Stimulated activated naive B cell treated with anti-CD40 and anti-IgM and Interleukin-4, amounts not matched to agents 10 μg/mL and 1 μg/mL and 100 μg/mL, for 72 hours (primary cell): ENCODE measurements at regions not wholly inside any gene's neighbourhood (a gene's known extent, or its start where the extent isn't known, plus 50 kb on each side); places are given as distances from the start of the nearest gene placed in this dataset.

Source experiments
- ATAC-seq, 2 donors: fragments of 150-1000 bp; cut with Tn5 transposase; replicated peaks; 2 replicates each; pipeline ENCODE4 v1.10.0; 2021; ENCODE audit warnings: moderate library complexity in 1 of 2
- DNase-seq: peaks from one replicate; pipeline ENCODE4 v3.0.0; 2021
- H3K27ac Mint-ChIP-seq: one replicate; pipeline ENCODE4 v1.8.0; 2022; ENCODE audit warnings: mild to moderate bottlenecking, mixed read lengths
- H3K27me3 Mint-ChIP-seq, 2 donors: one replicate each; pipeline ENCODE4 v1.8.0; 2022; ENCODE audit warnings: mixed read lengths in 2 of 2
- H3K36me3 Mint-ChIP-seq, 2 donors: one replicate each; pipeline ENCODE4 v1.8.0; 2022; ENCODE audit warnings: mixed read lengths in 2 of 2, mild to moderate bottlenecking in 1 of 2
- H3K4me1 Mint-ChIP-seq, 2 donors: one replicate each; pipeline ENCODE4 v1.8.0; 2022; ENCODE audit warnings: mixed read lengths in 2 of 2, mild to moderate bottlenecking in 1 of 2
- H3K4me3 Mint-ChIP-seq, 2 donors: one replicate each; pipeline ENCODE4 v1.8.0; 2022; ENCODE audit warnings: mild to moderate bottlenecking in 2 of 2, mixed read lengths in 2 of 2, moderate library complexity in 1 of 2
- H3K9me3 Mint-ChIP-seq, 2 donors: one replicate each; pipeline ENCODE4 v1.8.0; 2022; ENCODE audit warnings: mixed read lengths in 2 of 2, mild to moderate bottlenecking in 1 of 2

DNA sequence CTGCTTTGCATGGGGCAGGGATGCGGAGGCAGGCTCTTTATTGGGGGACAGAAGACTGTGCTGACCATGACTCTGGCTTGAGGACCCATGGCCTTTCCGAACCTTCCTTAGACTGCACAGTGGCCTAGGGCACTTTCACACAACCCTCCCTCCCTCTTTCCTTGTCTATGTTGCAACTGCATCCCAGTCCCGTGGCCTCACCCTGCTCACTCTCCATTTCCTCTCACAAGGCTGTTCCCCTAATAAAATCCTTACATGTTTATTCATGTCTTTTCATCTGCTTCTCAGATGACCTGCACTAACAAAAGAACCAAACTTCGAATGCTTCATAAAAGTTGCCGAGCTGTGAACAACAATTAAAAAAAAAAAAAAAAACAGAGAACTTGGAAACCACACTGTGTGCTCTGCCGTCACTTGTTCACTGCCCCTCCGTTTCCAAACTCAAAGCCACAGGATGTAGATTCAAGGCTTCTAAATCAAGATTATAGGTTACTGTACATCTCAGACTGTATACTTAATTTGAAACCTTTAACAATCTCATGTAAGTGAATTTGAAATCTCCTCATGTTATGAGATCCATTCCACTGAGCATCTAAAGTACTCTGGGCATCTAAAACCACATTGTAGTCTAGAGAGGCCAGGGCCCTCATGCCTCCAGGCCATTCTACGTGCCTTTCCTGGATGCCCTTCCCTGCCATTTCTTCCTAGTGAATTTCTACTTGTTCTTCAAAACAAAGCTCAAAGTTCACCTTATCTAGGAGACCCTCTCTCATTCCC is 265.9 kb downstream of the SNX13 start:
- Mint-ChIP-seq H3K36me3 (no peaks in the 10 kb centered on the region), H3K27ac (peak overlapping the region; percentile 2)
- no peak for ATAC-seq

DNA sequence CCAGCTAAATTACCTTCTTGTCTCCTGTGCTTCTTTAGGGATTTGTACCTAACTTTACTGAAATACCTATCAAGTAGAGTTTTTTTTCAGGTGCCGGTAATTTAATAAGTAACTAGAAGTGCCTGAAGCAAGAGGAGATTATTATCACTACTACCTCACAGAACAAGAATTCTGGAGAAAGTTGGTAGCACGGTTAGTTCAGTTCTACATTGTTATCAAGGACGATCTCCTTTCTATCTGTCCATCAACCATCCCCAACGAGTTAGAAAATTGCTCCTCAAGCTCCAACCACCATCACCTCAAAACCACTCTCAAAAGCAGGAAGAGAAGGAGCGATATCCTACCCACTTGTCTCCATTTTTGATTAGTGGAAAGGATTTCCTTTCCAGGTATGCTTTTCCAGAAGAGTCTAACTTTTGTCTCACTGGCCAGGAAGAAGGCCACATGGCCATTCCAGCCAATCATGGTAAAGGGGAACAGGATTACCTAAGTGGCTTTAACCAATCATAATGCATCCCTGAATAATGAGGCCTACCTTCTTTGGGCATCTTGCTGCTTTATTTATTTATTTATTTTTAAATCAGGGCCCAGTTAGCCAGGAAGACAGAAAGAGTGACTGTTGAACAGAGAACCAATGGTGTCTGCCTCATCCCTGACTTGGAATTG is 265.2 kb downstream of the SNX13 start:
- Mint-ChIP-seq H3K9me3 (no peaks in the 10 kb centered on the region), H3K4me3 (no peak overlapping the region), H3K36me3 (no peaks in the 10 kb centered on the region), H3K4me1 (no peaks in the 10 kb centered on the region), H3K27ac (no peak overlapping the region), H3K27me3 (no peaks in the 10 kb centered on the region)
- ATAC-seq (no peak), DNase-seq (no peak)

More for the DNA sequence above, 265.9 kb downstream of the SNX13 start:
- H3K27me3 Mint-ChIP-seq, result no peaks in the 10 kb centered on the region
- no peaks in the 10 kb centered on the region for H3K9me3 Mint-ChIP-seq
- no peak for DNase-seq
- no peaks in the 10 kb centered on the region for H3K4me1 Mint-ChIP-seq
- no peak overlapping the region for H3K4me3 Mint-ChIP-seq

DNA sequence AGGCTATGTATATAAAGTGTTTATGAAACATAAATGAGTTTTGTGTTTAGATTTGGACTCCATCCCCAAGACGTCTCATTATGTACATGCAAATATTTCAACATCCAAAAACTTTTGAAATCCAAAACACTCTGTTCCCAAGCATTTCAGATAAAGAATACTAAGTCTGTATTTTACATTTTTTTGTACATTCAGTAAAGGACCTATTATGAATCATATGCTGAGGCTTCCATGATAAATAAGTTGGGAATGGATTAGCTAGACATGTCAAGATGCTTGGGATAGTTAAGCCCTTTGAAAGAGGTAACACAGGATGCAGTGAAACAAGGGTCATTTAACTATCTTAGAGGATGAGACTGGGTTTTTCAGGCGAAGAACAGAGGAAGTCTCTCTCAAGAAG is 262.9 kb downstream of the SNX13 start:
- H3K4me3 Mint-ChIP-seq, result no peak overlapping the region
- DNase-seq, result no peak
- H3K36me3 Mint-ChIP-seq, result no peaks in the 10 kb centered on the region
- no peaks in the 10 kb centered on the region for H3K27me3 Mint-ChIP-seq
- no peaks in the 10 kb centered on the region for H3K9me3 Mint-ChIP-seq
- no peak overlapping the region for H3K27ac Mint-ChIP-seq
- H3K4me1 Mint-ChIP-seq, result peaks cover 0 to 2% of the 10 kb centered on the region in 2 donors
- ATAC-seq, result no peak

- no peaks in the 10 kb centered on the region for H3K27me3 Mint-ChIP-seq
- H3K36me3 Mint-ChIP-seq, result no peaks in the 10 kb centered on the region
- DNase-seq, result no peak
- no peak overlapping the region for H3K27ac Mint-ChIP-seq
- peaks cover 0 to 5% of the 10 kb centered on the region in 2 donors for H3K4me1 Mint-ChIP-seq
- ATAC-seq, result no peak
- H3K4me3 Mint-ChIP-seq, result no peak overlapping the region
- no peaks in the 10 kb centered on the region for H3K9me3 Mint-ChIP-seq
These were observed 261.4 kb downstream of the SNX13 start for GRCh38 chr7:17678896-17679295.

- no peaks in the 10 kb centered on the region for H3K36me3 Mint-ChIP-seq
- ATAC-seq, result no peak
- no peaks in the 10 kb centered on the region for H3K9me3 Mint-ChIP-seq
- H3K27ac Mint-ChIP-seq, result no peak overlapping the region
- peaks cover 0 to 5% of the 10 kb centered on the region in 2 donors for H3K4me1 Mint-ChIP-seq
- no peak for DNase-seq
- H3K27me3 Mint-ChIP-seq, result no peaks in the 10 kb centered on the region
- no peak overlapping the region for H3K4me3 Mint-ChIP-seq
These were observed 260.8 kb downstream of the SNX13 start for GRCh38 chr7:17679458-17679857.

- DNase-seq (no peak), ATAC-seq (no peak)
- no peaks in the 10 kb centered on the region for H3K36me3 Mint-ChIP-seq
- H3K9me3 Mint-ChIP-seq, result no peaks in the 10 kb centered on the region
- H3K27me3 Mint-ChIP-seq, result no peaks in the 10 kb centered on the region
- H3K27ac Mint-ChIP-seq, result no peak overlapping the region
- peaks cover 0 to 5% of the 10 kb centered on the region in 2 donors for H3K4me1 Mint-ChIP-seq
- no peak overlapping the region for H3K4me3 Mint-ChIP-seq
These were observed 260.3 kb downstream of the SNX13 start for GRCh38 chr7:17680026-17680425.

DNA sequence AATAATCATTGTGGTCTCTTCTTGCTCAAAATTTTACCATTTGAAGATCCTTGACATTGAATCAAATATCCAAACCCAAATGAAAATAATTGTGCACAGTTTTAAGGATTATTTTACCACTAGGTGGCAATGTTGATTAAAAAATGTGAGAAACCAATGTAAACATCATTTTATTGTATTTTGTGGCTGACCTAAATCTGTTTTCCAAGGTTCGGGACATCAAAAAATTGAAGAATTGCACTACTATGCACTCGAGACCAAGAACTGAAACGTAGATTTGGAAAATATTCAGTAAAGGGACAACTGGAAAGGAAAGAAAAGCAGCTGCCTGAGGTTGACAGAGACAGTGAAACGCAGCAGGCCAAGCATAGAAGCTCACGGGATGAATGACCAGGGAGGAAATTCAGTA is 259.3 kb downstream of the SNX13 start:
- Mint-ChIP-seq H3K4me1 (peaks cover 0 to 5% of the 10 kb centered on the region in 2 donors), H3K27ac (no peak overlapping the region)

GRCh38 chr7:17681965-17682364 is 258.3 kb downstream of the SNX13 start:
- Mint-ChIP-seq H3K36me3 (no peaks in the 10 kb centered on the region), H3K9me3 (no peaks in the 10 kb centered on the region), H3K4me3 (no peak overlapping the region), H3K4me1 (peaks cover 0 to 5% of the 10 kb centered on the region in 2 donors), H3K27ac (no peak overlapping the region), H3K27me3 (no peaks in the 10 kb centered on the region)
- DNase-seq (no peak), ATAC-seq (no peak)

More for the DNA sequence above, 259.3 kb downstream of the SNX13 start:
- DNase-seq, result no peak
- no peak for ATAC-seq
- H3K27me3 Mint-ChIP-seq, result no peaks in the 10 kb centered on the region
- H3K36me3 Mint-ChIP-seq, result no peaks in the 10 kb centered on the region
- H3K9me3 Mint-ChIP-seq, result no peaks in the 10 kb centered on the region
- H3K4me3 Mint-ChIP-seq, result no peak overlapping the region

GRCh38 chr7:17682586-17682985 is 257.7 kb downstream of the SNX13 start:
- DNase-seq (no peak), ATAC-seq (no peak)
- Mint-ChIP-seq H3K36me3 (no peaks in the 10 kb centered on the region), H3K4me1 (peaks cover 0 to 5% of the 10 kb centered on the region in 2 donors), H3K27ac (no peak overlapping the region), H3K4me3 (no peak overlapping the region), H3K9me3 (no peaks in the 10 kb centered on the region), H3K27me3 (no peaks in the 10 kb centered on the region)

DNA sequence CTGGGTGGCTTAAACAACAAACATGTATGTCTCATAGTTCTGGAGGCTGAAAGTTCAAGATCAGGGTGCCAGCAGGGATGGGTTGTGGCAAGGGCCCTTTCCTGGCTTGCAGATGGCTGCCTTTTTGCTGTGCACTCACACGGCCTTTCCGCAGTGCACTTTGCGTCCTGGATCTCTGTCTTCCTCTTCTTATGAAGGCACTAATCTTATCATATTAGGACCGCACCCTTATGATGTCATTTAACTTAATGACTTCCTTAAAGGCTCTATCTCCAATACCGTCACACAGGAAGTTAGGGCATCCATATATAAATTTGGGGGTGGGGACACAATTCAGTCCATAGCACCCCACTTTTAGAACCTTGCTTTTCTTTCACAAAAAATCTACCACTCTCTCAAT is 255.2 kb downstream of the SNX13 start:
- Mint-ChIP-seq H3K4me3 (no peak overlapping the region), H3K27ac (no peak overlapping the region), H3K36me3 (no peaks in the 10 kb centered on the region), H3K9me3 (no peaks in the 10 kb centered on the region), H3K4me1 (peaks cover 5 to 8% of the 10 kb centered on the region in 2 donors), H3K27me3 (no peaks in the 10 kb centered on the region)
- ATAC-seq (no peak), DNase-seq (no peak)

DNA sequence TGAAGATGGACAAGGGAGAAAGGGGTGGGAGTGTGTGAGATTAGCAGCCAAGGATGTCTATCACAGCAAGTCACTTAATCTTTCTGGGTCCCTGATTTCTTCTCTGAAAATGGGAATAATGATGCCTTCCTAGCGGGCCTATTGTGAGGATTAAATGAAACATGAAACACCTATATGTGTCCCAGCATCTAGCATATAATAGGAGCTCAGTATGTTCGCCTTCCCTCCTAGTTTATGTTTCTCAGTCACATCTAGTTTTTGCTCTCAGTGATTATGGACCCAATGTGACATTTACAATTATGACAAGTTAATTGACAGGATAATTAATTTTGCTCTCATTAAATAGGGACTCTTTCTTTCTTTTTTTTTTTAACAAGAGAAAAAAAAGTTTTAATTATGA is 252.9 kb downstream of the SNX13 start:
- Mint-ChIP-seq H3K4me1 (peaks cover 9% of the 10 kb centered on the region in 2 donors), H3K27me3 (no peaks in the 10 kb centered on the region), H3K27ac (no peak overlapping the region), H3K4me3 (no peak overlapping the region), H3K36me3 (no peaks in the 10 kb centered on the region), H3K9me3 (no peaks in the 10 kb centered on the region)
- DNase-seq (no peak), ATAC-seq (no peak)

- DNase-seq (no peak), ATAC-seq (no peak)
- Mint-ChIP-seq H3K9me3 (no peaks in the 10 kb centered on the region), H3K27ac (no peak overlapping the region), H3K4me3 (no peak overlapping the region), H3K36me3 (no peaks in the 10 kb centered on the region), H3K27me3 (no peaks in the 10 kb centered on the region), H3K4me1 (peaks cover 6 to 9% of the 10 kb centered on the region in 2 donors)
These were observed 250.9 kb downstream of the SNX13 start for GRCh38 chr7:17689361-17689902.

- H3K4me3 Mint-ChIP-seq, result no peak overlapping the region
- H3K36me3 Mint-ChIP-seq, result no peaks in the 10 kb centered on the region
- no peaks in the 10 kb centered on the region for H3K9me3 Mint-ChIP-seq
- H3K27ac Mint-ChIP-seq, result peak overlapping the region; percentile 6
- H3K4me1 Mint-ChIP-seq, result peaks cover 6 to 9% of the 10 kb centered on the region in 2 donors
- no peaks in the 10 kb centered on the region for H3K27me3 Mint-ChIP-seq
- ATAC-seq (peak; percentile 80 to 94), DNase-seq (peak; percentile 8)
These were observed 250.3 kb downstream of the SNX13 start for GRCh38 chr7:17690030-17690429.

- H3K4me1 Mint-ChIP-seq, result no peaks in the 10 kb centered on the region
- H3K36me3 Mint-ChIP-seq, result peaks cover 6 to 7% of the 10 kb centered on the region in 2 donors
- H3K27ac Mint-ChIP-seq, result no peak overlapping the region
- H3K27me3 Mint-ChIP-seq, result peaks cover 0 to 6% of the 10 kb centered on the region in 2 donors
- DNase-seq (no peak), ATAC-seq (no peak)
- H3K4me3 Mint-ChIP-seq, result no peak overlapping the region
- H3K9me3 Mint-ChIP-seq, result peaks cover 20 to 21% of the 10 kb centered on the region in 2 donors
These were observed 243.9 kb downstream of the SNX13 start for GRCh38 chr7:17696422-17696821.
